ENCODE measurements at regions not wholly inside any gene's neighbourhood (a gene's known extent, or its start where the extent isn't known, plus 50 kb on each side); places are given as distances from the start of the nearest gene placed in this dataset.
A peak's percentile ranks its signal among the peaks of the same experiment; 100 is the strongest.

DNA sequence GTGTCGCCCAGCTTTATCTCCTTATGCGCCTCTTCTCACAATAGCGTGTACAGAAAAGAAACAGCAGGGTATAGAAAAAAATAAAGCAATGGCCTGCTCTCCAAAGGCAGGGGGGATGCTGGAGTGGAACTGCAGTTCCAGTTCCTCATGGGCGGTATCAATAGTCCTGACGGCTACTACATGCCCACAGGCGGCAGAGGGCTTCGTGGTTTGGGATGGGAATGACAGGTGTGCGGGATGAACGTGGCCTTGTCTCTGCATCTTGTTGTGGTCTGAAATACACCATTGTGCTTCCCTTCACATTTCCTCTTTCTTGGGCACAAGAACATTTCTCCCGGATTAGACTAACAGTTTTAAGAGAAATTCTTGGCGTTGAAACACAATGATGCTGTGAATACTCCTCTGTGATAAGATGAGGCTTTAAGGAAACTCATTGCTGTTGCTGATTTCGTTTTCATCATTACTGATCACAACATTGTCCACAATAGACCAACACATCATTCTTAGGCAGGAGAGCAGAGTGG lies 124.1 kb upstream of the IGFBP7 start:
- H3K36me3 Mint-ChIP-seq (ENCODE audit: low read depth) = no peaks in the 10 kb centered on the region
- TF ChIP-seq EZH2 (IDR thresholded peaks at IDR 0.05; ENCODE audit: low read depth, unreplicated experiment) = no peak
- no peak for TF ChIP-seq EZH2phosphoT487 (IDR thresholded peaks at IDR 0.05; ENCODE audit: unreplicated experiment)
- TF ChIP-seq, protein P1, sequence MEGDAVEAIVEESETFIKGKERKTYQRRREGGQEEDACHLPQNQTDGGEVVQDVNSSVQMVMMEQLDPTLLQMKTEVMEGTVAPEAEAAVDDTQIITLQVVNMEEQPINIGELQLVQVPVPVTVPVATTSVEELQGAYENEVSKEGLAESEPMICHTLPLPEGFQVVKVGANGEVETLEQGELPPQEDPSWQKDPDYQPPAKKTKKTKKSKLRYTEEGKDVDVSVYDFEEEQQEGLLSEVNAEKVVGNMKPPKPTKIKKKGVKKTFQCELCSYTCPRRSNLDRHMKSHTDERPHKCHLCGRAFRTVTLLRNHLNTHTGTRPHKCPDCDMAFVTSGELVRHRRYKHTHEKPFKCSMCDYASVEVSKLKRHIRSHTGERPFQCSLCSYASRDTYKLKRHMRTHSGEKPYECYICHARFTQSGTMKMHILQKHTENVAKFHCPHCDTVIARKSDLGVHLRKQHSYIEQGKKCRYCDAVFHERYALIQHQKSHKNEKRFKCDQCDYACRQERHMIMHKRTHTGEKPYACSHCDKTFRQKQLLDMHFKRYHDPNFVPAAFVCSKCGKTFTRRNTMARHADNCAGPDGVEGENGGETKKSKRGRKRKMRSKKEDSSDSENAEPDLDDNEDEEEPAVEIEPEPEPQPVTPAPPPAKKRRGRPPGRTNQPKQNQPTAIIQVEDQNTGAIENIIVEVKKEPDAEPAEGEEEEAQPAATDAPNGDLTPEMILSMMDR (conservative IDR thresholded peaks at IDR 0.05; ENCODE audit: low read depth in 2 of 2) = no peak
- TF ChIP-seq, protein P2, sequence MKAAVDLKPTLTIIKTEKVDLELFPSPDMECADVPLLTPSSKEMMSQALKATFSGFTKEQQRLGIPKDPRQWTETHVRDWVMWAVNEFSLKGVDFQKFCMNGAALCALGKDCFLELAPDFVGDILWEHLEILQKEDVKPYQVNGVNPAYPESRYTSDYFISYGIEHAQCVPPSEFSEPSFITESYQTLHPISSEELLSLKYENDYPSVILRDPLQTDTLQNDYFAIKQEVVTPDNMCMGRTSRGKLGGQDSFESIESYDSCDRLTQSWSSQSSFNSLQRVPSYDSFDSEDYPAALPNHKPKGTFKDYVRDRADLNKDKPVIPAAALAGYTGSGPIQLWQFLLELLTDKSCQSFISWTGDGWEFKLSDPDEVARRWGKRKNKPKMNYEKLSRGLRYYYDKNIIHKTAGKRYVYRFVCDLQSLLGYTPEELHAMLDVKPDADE (IDR thresholded peaks at IDR 0.05) = no peak
- no peak for TF ChIP-seq CREB1 (CRISPR knock-in tag; IDR thresholded peaks at IDR 0.05; ENCODE audit: low read depth)
- TF ChIP-seq, protein P3, sequence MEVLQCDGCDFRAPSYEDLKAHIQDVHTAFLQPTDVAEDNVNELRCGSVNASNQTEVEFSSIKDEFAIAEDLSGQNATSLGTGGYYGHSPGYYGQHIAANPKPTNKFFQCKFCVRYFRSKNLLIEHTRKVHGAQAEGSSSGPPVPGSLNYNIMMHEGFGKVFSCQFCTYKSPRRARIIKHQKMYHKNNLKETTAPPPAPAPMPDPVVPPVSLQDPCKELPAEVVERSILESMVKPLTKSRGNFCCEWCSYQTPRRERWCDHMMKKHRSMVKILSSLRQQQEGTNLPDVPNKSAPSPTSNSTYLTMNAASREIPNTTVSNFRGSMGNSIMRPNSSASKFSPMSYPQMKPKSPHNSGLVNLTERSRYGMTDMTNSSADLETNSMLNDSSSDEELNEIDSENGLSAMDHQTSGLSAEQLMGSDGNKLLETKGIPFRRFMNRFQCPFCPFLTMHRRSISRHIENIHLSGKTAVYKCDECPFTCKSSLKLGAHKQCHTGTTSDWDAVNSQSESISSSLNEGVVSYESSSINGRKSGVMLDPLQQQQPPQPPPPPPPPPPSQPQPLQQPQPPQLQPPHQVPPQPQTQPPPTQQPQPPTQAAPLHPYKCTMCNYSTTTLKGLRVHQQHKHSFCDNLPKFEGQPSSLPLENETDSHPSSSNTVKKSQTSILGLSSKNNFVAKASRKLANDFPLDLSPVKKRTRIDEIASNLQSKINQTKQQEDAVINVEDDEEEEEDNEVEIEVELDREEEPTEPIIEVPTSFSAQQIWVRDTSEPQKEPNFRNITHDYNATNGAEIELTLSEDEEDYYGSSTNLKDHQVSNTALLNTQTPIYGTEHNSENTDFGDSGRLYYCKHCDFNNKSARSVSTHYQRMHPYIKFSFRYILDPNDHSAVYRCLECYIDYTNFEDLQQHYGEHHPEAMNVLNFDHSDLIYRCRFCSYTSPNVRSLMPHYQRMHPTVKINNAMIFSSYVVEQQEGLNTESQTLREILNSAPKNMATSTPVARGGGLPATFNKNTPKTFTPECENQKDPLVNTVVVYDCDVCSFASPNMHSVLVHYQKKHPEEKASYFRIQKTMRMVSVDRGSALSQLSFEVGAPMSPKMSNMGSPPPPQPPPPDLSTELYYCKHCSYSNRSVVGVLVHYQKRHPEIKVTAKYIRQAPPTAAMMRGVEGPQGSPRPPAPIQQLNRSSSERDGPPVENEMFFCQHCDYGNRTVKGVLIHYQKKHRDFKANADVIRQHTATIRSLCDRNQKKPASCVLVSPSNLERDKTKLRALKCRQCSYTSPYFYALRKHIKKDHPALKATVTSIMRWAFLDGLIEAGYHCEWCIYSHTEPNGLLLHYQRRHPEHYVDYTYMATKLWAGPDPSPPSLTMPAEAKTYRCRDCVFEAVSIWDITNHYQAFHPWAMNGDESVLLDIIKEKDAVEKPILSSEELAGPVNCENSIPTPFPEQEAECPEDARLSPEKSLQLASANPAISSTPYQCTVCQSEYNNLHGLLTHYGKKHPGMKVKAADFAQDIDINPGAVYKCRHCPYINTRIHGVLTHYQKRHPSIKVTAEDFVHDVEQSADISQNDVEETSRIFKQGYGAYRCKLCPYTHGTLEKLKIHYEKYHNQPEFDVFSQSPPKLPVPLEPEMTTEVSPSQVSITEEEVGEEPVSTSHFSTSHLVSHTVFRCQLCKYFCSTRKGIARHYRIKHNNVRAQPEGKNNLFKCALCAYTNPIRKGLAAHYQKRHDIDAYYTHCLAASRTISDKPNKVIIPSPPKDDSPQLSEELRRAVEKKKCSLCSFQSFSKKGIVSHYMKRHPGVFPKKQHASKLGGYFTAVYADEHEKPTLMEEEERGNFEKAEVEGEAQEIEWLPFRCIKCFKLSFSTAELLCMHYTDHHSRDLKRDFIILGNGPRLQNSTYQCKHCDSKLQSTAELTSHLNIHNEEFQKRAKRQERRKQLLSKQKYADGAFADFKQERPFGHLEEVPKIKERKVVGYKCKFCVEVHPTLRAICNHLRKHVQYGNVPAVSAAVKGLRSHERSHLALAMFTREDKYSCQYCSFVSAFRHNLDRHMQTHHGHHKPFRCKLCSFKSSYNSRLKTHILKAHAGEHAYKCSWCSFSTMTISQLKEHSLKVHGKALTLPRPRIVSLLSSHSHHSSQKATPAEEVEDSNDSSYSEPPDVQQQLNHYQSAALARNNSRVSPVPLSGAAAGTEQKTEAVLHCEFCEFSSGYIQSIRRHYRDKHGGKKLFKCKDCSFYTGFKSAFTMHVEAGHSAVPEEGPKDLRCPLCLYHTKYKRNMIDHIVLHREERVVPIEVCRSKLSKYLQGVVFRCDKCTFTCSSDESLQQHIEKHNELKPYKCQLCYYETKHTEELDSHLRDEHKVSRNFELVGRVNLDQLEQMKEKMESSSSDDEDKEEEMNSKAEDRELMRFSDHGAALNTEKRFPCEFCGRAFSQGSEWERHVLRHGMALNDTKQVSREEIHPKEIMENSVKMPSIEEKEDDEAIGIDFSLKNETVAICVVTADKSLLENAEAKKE (CRISPR knock-in tag; IDR thresholded peaks at IDR 0.05) = no peak
- no peak for TF ChIP-seq ZNF114 (CRISPR knock-in tag; IDR thresholded peaks at IDR 0.05)
- TF ChIP-seq ZNF331 (CRISPR knock-in tag; IDR thresholded peaks at IDR 0.05; ENCODE audit: low read depth) = no peak
- TF ChIP-seq POLR2AphosphoS5 (IDR thresholded peaks at IDR 0.05; ENCODE audit: low read depth) = no peak
- TF ChIP-seq, protein P4, sequence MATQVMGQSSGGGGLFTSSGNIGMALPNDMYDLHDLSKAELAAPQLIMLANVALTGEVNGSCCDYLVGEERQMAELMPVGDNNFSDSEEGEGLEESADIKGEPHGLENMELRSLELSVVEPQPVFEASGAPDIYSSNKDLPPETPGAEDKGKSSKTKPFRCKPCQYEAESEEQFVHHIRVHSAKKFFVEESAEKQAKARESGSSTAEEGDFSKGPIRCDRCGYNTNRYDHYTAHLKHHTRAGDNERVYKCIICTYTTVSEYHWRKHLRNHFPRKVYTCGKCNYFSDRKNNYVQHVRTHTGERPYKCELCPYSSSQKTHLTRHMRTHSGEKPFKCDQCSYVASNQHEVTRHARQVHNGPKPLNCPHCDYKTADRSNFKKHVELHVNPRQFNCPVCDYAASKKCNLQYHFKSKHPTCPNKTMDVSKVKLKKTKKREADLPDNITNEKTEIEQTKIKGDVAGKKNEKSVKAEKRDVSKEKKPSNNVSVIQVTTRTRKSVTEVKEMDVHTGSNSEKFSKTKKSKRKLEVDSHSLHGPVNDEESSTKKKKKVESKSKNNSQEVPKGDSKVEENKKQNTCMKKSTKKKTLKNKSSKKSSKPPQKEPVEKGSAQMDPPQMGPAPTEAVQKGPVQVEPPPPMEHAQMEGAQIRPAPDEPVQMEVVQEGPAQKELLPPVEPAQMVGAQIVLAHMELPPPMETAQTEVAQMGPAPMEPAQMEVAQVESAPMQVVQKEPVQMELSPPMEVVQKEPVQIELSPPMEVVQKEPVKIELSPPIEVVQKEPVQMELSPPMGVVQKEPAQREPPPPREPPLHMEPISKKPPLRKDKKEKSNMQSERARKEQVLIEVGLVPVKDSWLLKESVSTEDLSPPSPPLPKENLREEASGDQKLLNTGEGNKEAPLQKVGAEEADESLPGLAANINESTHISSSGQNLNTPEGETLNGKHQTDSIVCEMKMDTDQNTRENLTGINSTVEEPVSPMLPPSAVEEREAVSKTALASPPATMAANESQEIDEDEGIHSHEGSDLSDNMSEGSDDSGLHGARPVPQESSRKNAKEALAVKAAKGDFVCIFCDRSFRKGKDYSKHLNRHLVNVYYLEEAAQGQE (IDR thresholded peaks at IDR 0.05; ENCODE audit: unreplicated experiment) = no peak
- no peak for TF ChIP-seq JUNB (IDR thresholded peaks at IDR 0.05; ENCODE audit: unreplicated experiment)
- no peak for TF ChIP-seq NANOG (IDR thresholded peaks at IDR 0.05; ENCODE audit: borderline replicate concordance)
- TF ChIP-seq STAT1 (IDR thresholded peaks at IDR 0.05; ENCODE audit: unreplicated experiment) = no peak

More for the DNA sequence above, 124.1 kb upstream of the IGFBP7 start:
- no peaks in the 10 kb centered on the region for H3K27me3 ChIP-seq (ENCODE audit: insufficient read depth)
- H3K9me2 ChIP-seq (ENCODE audit: insufficient read depth) = peaks cover 3% of the 10 kb centered on the region; the same call in 1 of the 2 replicates
- no peaks in the 10 kb centered on the region for H3K36me3 ChIP-seq (ENCODE audit: insufficient read depth)
- H2AFZ ChIP-seq = peak overlapping the region; percentile 38; the same call in 1 of the 2 replicates
- no peak overlapping the region for H3K4me3 Mint-ChIP-seq
- H3F3A ChIP-seq (replicated peaks; ENCODE audit: low read depth) = no peaks in the 10 kb centered on the region
- ATAC-seq (no peak), DNase-seq (ENCODE audit: low spot score) (no peak)
- H3K27ac ChIP-seq (ENCODE audit: low read depth) = no peak overlapping the region
- H4K20me1 ChIP-seq (replicated peaks; ENCODE audit: insufficient read depth) = no peaks in the 10 kb centered on the region
- H3K9me3 Mint-ChIP-seq = no peaks in the 10 kb centered on the region
- H3K27ac Mint-ChIP-seq = no peak overlapping the region
- H3K4me1 Mint-ChIP-seq = peaks cover 15% of the 10 kb centered on the region; the same call in 2 of the 3 replicates
- no peak overlapping the region for H3K4me3 ChIP-seq
- no peak overlapping the region for H3K4me2 ChIP-seq
- H3K4me1 ChIP-seq (ENCODE audit: insufficient read depth) = peaks cover 7% of the 10 kb centered on the region; the same call in 1 of the 2 replicates
- no peaks in the 10 kb centered on the region for H3K27me3 Mint-ChIP-seq (ENCODE audit: insufficient read depth, low read depth, poor library complexity)
- H3K79me2 ChIP-seq (replicated peaks; ENCODE audit: insufficient read depth) = no peaks in the 10 kb centered on the region

Data from GM23338 (cell line).